ENCODE measurements at regions not wholly inside any gene's neighbourhood (a gene's known extent, or its start where the extent isn't known, plus 50 kb on each side); places are given as distances from the start of the nearest gene placed in this dataset.

GRCh38 chr11:128155590-128155989, 431.8 kb downstream of the ETS1 start:
- TF ChIP-seq, protein P1, sequence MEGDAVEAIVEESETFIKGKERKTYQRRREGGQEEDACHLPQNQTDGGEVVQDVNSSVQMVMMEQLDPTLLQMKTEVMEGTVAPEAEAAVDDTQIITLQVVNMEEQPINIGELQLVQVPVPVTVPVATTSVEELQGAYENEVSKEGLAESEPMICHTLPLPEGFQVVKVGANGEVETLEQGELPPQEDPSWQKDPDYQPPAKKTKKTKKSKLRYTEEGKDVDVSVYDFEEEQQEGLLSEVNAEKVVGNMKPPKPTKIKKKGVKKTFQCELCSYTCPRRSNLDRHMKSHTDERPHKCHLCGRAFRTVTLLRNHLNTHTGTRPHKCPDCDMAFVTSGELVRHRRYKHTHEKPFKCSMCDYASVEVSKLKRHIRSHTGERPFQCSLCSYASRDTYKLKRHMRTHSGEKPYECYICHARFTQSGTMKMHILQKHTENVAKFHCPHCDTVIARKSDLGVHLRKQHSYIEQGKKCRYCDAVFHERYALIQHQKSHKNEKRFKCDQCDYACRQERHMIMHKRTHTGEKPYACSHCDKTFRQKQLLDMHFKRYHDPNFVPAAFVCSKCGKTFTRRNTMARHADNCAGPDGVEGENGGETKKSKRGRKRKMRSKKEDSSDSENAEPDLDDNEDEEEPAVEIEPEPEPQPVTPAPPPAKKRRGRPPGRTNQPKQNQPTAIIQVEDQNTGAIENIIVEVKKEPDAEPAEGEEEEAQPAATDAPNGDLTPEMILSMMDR (IDR thresholded peaks at IDR 0.05; ENCODE audit: low read length, missing control alignments): no peak
- H3K4me3 ChIP-seq (replicated peaks; ENCODE audit: low read depth, low read length): no peak overlapping the region
- DNase-seq (ENCODE audit: low read depth): no peak

DNA sequence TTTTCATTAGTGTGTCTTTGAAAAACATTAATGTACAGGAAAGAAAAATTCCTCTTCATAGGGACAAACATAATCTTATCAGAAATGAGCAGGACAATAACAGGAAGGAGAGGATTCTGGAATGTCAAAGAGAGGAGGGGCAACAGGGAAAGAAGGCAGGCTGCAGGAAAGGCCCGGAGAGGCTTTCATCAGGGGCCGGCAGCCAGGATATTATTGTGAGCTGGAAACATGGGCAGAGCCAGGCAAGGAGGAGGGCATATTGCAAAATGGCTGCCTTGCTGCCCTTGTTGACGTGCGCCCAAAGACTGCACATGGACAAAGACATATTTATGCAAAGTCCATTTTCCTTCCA, 433.7 kb downstream of the ETS1 start:
- peak; percentile 65 for DNase-seq (ENCODE audit: low read depth)
- no peak overlapping the region for H3K4me3 ChIP-seq (replicated peaks; ENCODE audit: low read depth, low read length)
- TF ChIP-seq, protein P1 (IDR thresholded peaks at IDR 0.05; ENCODE audit: low read length, missing control alignments): no peak

GRCh38 chr11:128152796-128153696, 434.3 kb downstream of the ETS1 start:
- H3K4me3 ChIP-seq (replicated peaks; ENCODE audit: low read depth, low read length): no peak overlapping the region
- TF ChIP-seq, protein P1 (IDR thresholded peaks at IDR 0.05; ENCODE audit: low read length, missing control alignments): no peak
- peak; percentile 53 for DNase-seq (ENCODE audit: low read depth)

DNA sequence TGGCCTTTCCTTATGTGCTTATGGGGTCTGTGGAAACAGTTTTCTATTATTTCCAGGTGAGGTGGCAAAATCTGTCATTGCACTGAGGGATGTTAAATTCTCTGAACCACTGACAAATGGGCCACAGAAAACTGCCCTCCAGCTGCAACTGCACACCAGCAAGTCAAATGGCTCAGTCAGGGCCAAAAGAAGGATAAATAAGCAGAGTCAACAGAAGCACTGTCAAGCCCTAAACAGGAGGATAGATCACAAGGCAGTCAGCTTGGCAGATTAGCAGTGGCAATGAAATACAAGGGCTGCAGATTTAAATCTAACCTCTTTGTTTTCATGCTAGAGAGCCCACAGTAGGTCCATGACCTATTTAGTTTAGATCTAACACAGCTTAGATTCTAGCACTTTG, 435.6 kb downstream of the ETS1 start:
- TF ChIP-seq, protein P1 (IDR thresholded peaks at IDR 0.05; ENCODE audit: low read length, missing control alignments): no peak
- no peak for DNase-seq (ENCODE audit: low read depth)
- no peak overlapping the region for H3K4me3 ChIP-seq (replicated peaks; ENCODE audit: low read depth, low read length)

DNA sequence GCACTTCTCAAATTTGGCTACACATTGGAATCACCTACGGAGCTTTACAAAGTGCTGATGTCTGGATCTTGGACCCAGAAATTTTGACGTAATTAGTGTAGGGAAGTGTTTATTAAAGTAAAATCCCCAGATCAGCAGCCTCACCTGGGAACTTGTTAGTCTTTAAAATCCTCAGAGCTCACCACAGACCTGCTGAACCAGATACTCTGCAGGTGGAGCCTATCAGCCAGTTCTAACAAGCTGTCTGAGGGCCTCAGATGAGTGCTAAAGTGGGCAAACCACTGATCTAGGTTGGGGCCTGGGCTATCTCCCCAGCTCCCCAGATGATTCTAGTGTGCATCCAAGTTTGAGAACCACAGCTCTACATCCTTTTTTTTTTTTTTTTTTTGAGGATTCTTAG, 436.0 kb downstream of the ETS1 start:
- no peak overlapping the region for H3K4me3 ChIP-seq (replicated peaks; ENCODE audit: low read depth, low read length)
- DNase-seq (ENCODE audit: low read depth): no peak
- TF ChIP-seq, protein P1 (IDR thresholded peaks at IDR 0.05; ENCODE audit: low read length, missing control alignments): no peak

- no peak for DNase-seq (ENCODE audit: low read depth)
- H3K4me3 ChIP-seq (replicated peaks; ENCODE audit: low read depth, low read length): no peak overlapping the region
- TF ChIP-seq, protein P1 (IDR thresholded peaks at IDR 0.05; ENCODE audit: low read length, missing control alignments): no peak
Observed at GRCh38 chr11:128148208-128148607, 439.1 kb downstream of the ETS1 start.

Data from fibroblast of pulmonary artery (primary cell).